OCI-LY7 (cell line): ENCODE measurements at regions not wholly inside any gene's neighbourhood (a gene's known extent, or its start where the extent isn't known, plus 50 kb on each side); places are given as distances from the start of the nearest gene placed in this dataset.
A peak's percentile ranks its signal among the peaks of the same experiment; 100 is the strongest.

Experiments used
- BruUV-seq: library from RNA; stranded (reverse); fragments of 400-500 nt; replicated peaks from 2 replicates; lab custom pipeline; 2021; lab: Mats Ljungman, UMichigan
- CTCF ChIA-PET: fragments of 300-600 bp; sonication (Branson Sonifier 250); formaldehyde crosslinking; loops from one replicate; lab custom pipeline; 2022; ENCODE audit warnings: antibody characterized with exemption; ENCODE audit not compliant: unreplicated experiment; lab: Charles Lee
- POLR2A ChIA-PET: fragments of 300-600 bp; sonication (Branson Sonifier 250); formaldehyde crosslinking; loops from one replicate; lab custom pipeline; 2022; ENCODE audit warnings: antibody characterized with exemption; lab: Charles Lee
- DNase-seq: peaks from one replicate; pipeline ENCODE4 v3.0.0-alpha.2; 2015; ENCODE audit warnings: low spot score
- H2AFZ ChIP-seq: fragments of 200-600 bp; sonication (generic), shearing (Covaris generic); 2 replicates; pipeline ENCODE4 v1.6.1; 2014; ENCODE audit warnings: mild to moderate bottlenecking, antibody characterized with exemption, low read length, moderate library complexity
- H3K27ac ChIP-seq: fragments of 200-600 bp; sonication (generic); 2 replicates; pipeline ENCODE4 v1.5.1; 2014; ENCODE audit warnings: mixed run types, low read depth, mild to moderate bottlenecking, moderate library complexity, low read length, inconsistent platforms; ENCODE audit not compliant: poor library complexity, severe bottlenecking
- H3K36me3 ChIP-seq: fragments of 200-600 bp; sonication (generic); 2 replicates; pipeline ENCODE4 v1.6.1; 2014; ENCODE audit warnings: mild to moderate bottlenecking, antibody characterized with exemption, low read length, moderate library complexity, mixed read lengths; ENCODE audit not compliant: insufficient read depth
- H3K4me1 ChIP-seq: fragments of 200-600 bp; sonication (generic); 2 replicates; pipeline ENCODE4 v1.5.1; 2014; ENCODE audit warnings: mild to moderate bottlenecking, low read length; ENCODE audit not compliant: insufficient read depth, poor library complexity, severe bottlenecking
- H3K4me2 ChIP-seq: fragments of 200-600 bp; sonication (generic); 2 replicates; pipeline ENCODE4 v1.6.1; 2014; ENCODE audit warnings: mild to moderate bottlenecking, low read length
- H3K4me3 ChIP-seq: fragments of 200-600 bp; sonication (generic); 2 replicates; pipeline ENCODE4 v1.5.1; 2014; ENCODE audit warnings: mild to moderate bottlenecking, low read depth, low read length; ENCODE audit not compliant: poor library complexity, severe bottlenecking
- H3K79me2 ChIP-seq: fragments of 200-600 bp; sonication (generic); 2 replicates; pipeline ENCODE4 v1.6.1; 2016; ENCODE audit warnings: low read depth, mild to moderate bottlenecking, low read length, moderate library complexity, mixed read lengths; ENCODE audit not compliant: insufficient read depth
- H3K9me2 ChIP-seq: fragments of 200-600 bp; sonication (generic); 2 replicates; pipeline ENCODE4 v1.6.1; 2016; ENCODE audit warnings: mild to moderate bottlenecking, low read length, mixed read lengths; ENCODE audit not compliant: insufficient read depth
- H3K9me3 ChIP-seq: fragments of 200-600 bp; sonication (generic); 2 replicates; pipeline ENCODE4 v1.6.1; 2014; ENCODE audit warnings: mild to moderate bottlenecking, mixed run types, low read length, mixed read lengths
- H4K20me1 ChIP-seq: fragments of 200-600 bp; sonication (generic); 2 replicates; pipeline ENCODE4 v1.6.1; 2014; ENCODE audit warnings: mild to moderate bottlenecking, antibody characterized with exemption, low read length, moderate library complexity, mixed read lengths; ENCODE audit not compliant: insufficient read depth
- CTCF ChIP-seq: fragments of 200-600 bp; sonication (generic); conservative IDR thresholded peaks from 2 replicates; pipeline ENCODE4 v1.5.1; 2014; ENCODE audit warnings: mild to moderate bottlenecking, antibody characterized with exemption, low read length, moderate library complexity, mixed read lengths
- EZH2phosphoT487 ChIP-seq: fragments of 200-600 bp; sonication (generic); IDR thresholded peaks from 2 replicates; pipeline ENCODE4 v1.6.1; 2018; ENCODE audit warnings: low read depth, borderline replicate concordance, mild to moderate bottlenecking, mixed run types, antibody characterized with exemption, low read length, moderate library complexity, mixed read lengths
- intact Hi-C: fragments of 100-400 bp; cut with micrococcal nuclease; formaldehyde crosslinking; loops from one replicate; pipeline ENCODE4 v1.10.0; 2022; ENCODE audit not compliant: unreplicated experiment

GRCh38 chr14:27536748-27537147, 938.9 kb upstream of the NOVA1 start:
- Histone ChIP-seq H3K27ac (no peak overlapping the region), H3K9me2 (no peaks in the 10 kb centered on the region), H3K4me3 (no peak overlapping the region), H3K4me1 (no peaks in the 10 kb centered on the region), H2AFZ (no peak overlapping the region), H3K4me2 (no peak overlapping the region), H3K79me2 (no peaks in the 10 kb centered on the region), H3K9me3 (0 out of 2 replicates have a peak, but pooled peaks cover 10% of the 10 kb centered on the region), H3K36me3 (no peaks in the 10 kb centered on the region), H4K20me1 (no peaks in the 10 kb centered on the region)
- DNase-seq = no peak
- CTCF ChIA-PET = no interaction called here
- intact Hi-C loops = no loop called here
- TF ChIP-seq CTCF = no peak
- TF ChIP-seq EZH2phosphoT487 = no peak
- POLR2A ChIA-PET = interaction anchor here (0.6 to 1.2 kb wide), 2 partner anchors 414 to 1628 kb away, joined by 4 read pairs; no protein-coding TSS in a partner anchor
- BruUV-seq = no TSS peak

- no peak for TF ChIP-seq CTCF
- no peak for TF ChIP-seq EZH2phosphoT487
Measured at GRCh38 chr14:27546111-27546510, 948.3 kb upstream of the NOVA1 start.

GRCh38 chr14:27553790-27554189, 956.0 kb upstream of the NOVA1 start:
- Histone ChIP-seq H3K27ac (no peak overlapping the region), H3K4me2 (no peak overlapping the region), H3K79me2 (no peaks in the 10 kb centered on the region), H3K9me3 (no peaks in the 10 kb centered on the region), H3K9me2 (no peaks in the 10 kb centered on the region), H2AFZ (no peak overlapping the region), H3K4me3 (no peak overlapping the region), H3K36me3 (no peaks in the 10 kb centered on the region), H4K20me1 (no peaks in the 10 kb centered on the region), H3K4me1 (no peaks in the 10 kb centered on the region)
- intact Hi-C loops = no loop called here
- ChIA-PET POLR2A (interaction anchor here (0.7 to 1.1 kb wide), 2 partner anchors 11 to 1063 kb away, joined by 3 read pairs; no protein-coding TSS in a partner anchor), CTCF (no interaction called here)
- 0 out of 2 replicates have a peak, but pooled peaks have one; percentile 17 for TF ChIP-seq CTCF
- no peak for TF ChIP-seq EZH2phosphoT487
- no peak for DNase-seq
- BruUV-seq = no TSS peak

More at GRCh38 chr14:27546111-27546510, 948.3 kb upstream of the NOVA1 start:
- no peak for DNase-seq
- POLR2A ChIA-PET = interaction anchor here (1.1 kb wide), 1 partner anchor 20 kb away, joined by 3 read pairs; no protein-coding TSS in a partner anchor
- Histone ChIP-seq H3K36me3 (no peaks in the 10 kb centered on the region), H4K20me1 (no peaks in the 10 kb centered on the region), H3K79me2 (no peaks in the 10 kb centered on the region), H2AFZ (no peak overlapping the region), H3K9me3 (peaks cover 15% of the 10 kb centered on the region; the same call in 1 of the 2 replicates), H3K9me2 (no peaks in the 10 kb centered on the region), H3K4me3 (no peak overlapping the region), H3K4me2 (no peak overlapping the region), H3K4me1 (no peaks in the 10 kb centered on the region), H3K27ac (no peak overlapping the region)
- no TSS peak for BruUV-seq
- CTCF ChIA-PET = no interaction called here
- intact Hi-C loops = no loop called here
